Smooth muscle cell (in vitro differentiated cells): ENCODE measurements at regions not wholly inside any gene's neighbourhood (a gene's known extent, or its start where the extent isn't known, plus 50 kb on each side); places are given as distances from the start of the nearest gene placed in this dataset.

Experiments
- DNase-seq: peaks from one replicate; lab custom pipeline; 2025; ENCODE audit not compliant: unreplicated experiment; lab: John Stamatoyannopoulos, UW
- H2AFZ ChIP-seq: fragments of 200-600 bp; sonication (generic); 2 replicates; pipeline ENCODE4 v1.6.0; 2016; ENCODE audit warnings: antibody characterized with exemption, low read depth, mild to moderate bottlenecking
- H3F3A ChIP-seq: fragments of 200-600 bp; sonication (generic); 2 replicates; pipeline ENCODE4 v1.6.0; 2017; ENCODE audit warnings: antibody characterized with exemption, low read depth
- H3K27ac ChIP-seq: fragments of 200-600 bp; sonication (generic); 2 replicates; pipeline ENCODE4 v1.5.1; 2016; ENCODE audit warnings: low read depth, mild to moderate bottlenecking
- H3K27me3 ChIP-seq: fragments of 200-600 bp; sonication (generic); 2 replicates; pipeline ENCODE4 v1.6.1; 2016; ENCODE audit warnings: low read depth, mild to moderate bottlenecking
- H3K36me3 ChIP-seq: fragments of 200-600 bp; sonication (generic); 2 replicates; pipeline ENCODE4 v1.5.1; 2016; ENCODE audit warnings: low read depth
- H3K4me1 ChIP-seq: fragments of 200-600 bp; sonication (generic); 2 replicates; pipeline ENCODE4 v1.5.1; 2016; ENCODE audit warnings: low read depth
- H3K4me2 ChIP-seq: fragments of 200-600 bp; sonication (generic); 2 replicates; pipeline ENCODE4 v1.6.0; 2016; ENCODE audit warnings: mild to moderate bottlenecking
- H3K4me3 ChIP-seq: fragments of 200-600 bp; sonication (generic); 2 replicates; pipeline ENCODE4 v1.5.1; 2016; ENCODE audit warnings: mild to moderate bottlenecking
- H3K79me2 ChIP-seq: fragments of 200-600 bp; sonication (generic); 2 replicates; pipeline ENCODE4 v1.6.0; 2016; ENCODE audit warnings: low read depth, mild to moderate bottlenecking
- H3K9ac ChIP-seq: fragments of 200-600 bp; sonication (generic); 2 replicates; pipeline ENCODE4 v1.6.0; 2016; ENCODE audit warnings: low read depth
- H3K9me3 ChIP-seq: fragments of 200-600 bp; sonication (generic); replicated peaks from 2 replicates; pipeline ENCODE4 v1.5.1; 2016; ENCODE audit warnings: low read depth
- H4K20me1 ChIP-seq: fragments of 200-600 bp; sonication (generic); 2 replicates; pipeline ENCODE4 v1.6.0; 2016; ENCODE audit warnings: low read depth
- WGBS: methylation state at CpG from one replicate; pipeline ENCODE4 v1.1.7; 2016; ENCODE audit warnings: low lambda C conversion rate; 5-methylcytosine and 5-hydroxymethylcytosine counted together
- TF ChIP-seq, protein P1 (sequence below): fragments of 200-600 bp; sonication (generic); IDR thresholded peaks from 2 replicates; pipeline ENCODE4 v1.5.1; 2017; ENCODE audit warnings: borderline replicate concordance, mild to moderate bottlenecking, antibody characterized with exemption; ENCODE audit not compliant: insufficient read depth, poor library complexity, severe bottlenecking

DNA sequence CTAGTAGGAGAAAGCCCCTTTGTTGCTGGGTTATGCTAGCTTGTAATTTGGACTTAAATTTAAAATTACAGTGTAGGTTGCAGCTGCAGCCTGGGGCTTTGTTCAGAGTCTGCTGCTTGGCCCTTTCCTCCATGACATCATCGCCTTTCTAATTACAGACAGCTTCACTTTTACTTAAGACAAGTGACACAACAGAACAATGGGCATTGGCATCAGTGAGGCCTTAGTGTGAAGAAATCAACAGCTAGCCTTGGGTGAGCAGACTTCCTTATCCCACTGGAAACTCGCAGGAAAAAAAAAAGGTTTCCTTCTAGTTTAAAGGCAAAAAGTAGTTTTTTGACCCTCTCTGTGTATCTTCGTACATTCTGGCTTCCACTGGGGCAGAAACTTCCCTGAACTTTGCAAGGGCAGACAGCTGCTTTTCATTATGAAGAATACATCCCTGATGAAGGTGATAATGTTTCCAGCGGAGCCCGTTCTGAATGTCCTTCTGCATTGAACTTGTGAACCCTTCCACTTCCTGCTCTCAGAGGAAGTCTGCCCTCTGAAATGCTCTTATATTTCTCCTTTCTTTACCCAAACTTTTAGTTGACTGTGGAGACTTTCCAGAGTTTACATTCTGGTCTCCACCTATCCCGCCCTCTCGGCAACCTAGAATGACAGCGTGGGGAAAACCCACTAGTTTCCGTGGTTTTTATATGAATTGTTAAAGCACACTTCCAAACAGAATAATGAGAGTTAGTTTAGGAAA, 123.2 kb upstream of the FAM9C start:
- Histone ChIP-seq H3K9me3 (no peaks in the 10 kb centered on the region), H3K27ac (peak overlapping the region; percentile 50), H4K20me1 (no peaks in the 10 kb centered on the region), H3K27me3 (no peaks in the 10 kb centered on the region), H2AFZ (peak overlapping the region; percentile 81), H3K79me2 (no peaks in the 10 kb centered on the region), H3K9ac (peak overlapping the region; percentile 46), H3K4me2 (peak overlapping the region; percentile 28), H3K36me3 (no peaks in the 10 kb centered on the region), H3K4me1 (peaks cover 31% of the 10 kb centered on the region), H3F3A (no peaks in the 10 kb centered on the region), H3K4me3 (no peak overlapping the region)
- DNase-seq = no peak
- TF ChIP-seq, protein P1, sequence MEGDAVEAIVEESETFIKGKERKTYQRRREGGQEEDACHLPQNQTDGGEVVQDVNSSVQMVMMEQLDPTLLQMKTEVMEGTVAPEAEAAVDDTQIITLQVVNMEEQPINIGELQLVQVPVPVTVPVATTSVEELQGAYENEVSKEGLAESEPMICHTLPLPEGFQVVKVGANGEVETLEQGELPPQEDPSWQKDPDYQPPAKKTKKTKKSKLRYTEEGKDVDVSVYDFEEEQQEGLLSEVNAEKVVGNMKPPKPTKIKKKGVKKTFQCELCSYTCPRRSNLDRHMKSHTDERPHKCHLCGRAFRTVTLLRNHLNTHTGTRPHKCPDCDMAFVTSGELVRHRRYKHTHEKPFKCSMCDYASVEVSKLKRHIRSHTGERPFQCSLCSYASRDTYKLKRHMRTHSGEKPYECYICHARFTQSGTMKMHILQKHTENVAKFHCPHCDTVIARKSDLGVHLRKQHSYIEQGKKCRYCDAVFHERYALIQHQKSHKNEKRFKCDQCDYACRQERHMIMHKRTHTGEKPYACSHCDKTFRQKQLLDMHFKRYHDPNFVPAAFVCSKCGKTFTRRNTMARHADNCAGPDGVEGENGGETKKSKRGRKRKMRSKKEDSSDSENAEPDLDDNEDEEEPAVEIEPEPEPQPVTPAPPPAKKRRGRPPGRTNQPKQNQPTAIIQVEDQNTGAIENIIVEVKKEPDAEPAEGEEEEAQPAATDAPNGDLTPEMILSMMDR = no peak
- WGBS = 66% methylated on average over 9 of the region's 9 CpGs

DNA sequence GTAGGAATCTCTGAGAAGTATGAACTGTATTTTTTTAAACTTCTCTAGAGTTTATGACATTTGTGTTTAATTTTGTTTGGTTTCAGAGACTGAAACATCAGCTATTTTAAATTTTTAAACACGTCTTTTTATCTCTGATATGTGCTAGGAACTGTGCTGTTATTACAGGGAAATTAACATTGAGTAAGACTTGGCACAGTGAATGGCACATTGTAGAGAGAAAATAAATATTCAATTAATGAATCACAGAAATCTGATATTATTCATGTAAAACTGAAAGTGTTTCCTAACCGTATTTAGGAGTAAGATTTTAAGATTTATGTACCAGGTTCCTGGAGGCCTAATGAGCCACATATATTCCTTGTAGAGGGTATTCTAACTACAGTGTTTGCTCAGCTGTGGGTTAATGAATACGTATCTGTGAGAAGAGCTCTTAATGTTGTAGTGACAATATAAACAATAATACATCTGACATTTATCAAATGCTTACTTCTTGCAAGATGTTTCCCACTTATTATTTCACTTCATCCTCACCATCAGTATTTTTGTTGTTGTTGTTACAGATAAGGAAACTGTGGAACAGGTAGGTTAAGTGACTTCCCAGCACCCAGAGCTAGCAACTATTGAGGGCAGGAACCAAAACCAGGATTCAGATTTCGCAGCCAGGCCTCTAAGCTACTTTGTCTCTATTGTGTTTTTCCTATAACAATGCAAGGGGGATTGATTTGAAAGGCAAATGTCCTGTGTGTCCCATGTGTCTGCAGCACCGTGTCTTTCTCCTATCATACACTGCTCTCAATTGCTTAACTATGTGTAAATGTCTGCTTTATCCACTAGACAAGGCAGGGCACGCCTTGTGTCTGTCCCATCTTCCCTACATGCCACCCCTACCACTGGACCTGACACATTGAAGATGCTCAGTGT, 121.1 kb upstream of the FAM9C start:
- TF ChIP-seq, protein P1 = no peak
- no peaks in the 10 kb centered on the region for H4K20me1 ChIP-seq
- peak overlapping the region; percentile 46 for H3K4me2 ChIP-seq
- H3K4me3 ChIP-seq = no peak overlapping the region
- H3K36me3 ChIP-seq = no peaks in the 10 kb centered on the region
- H3K27ac ChIP-seq = no peak overlapping the region
- 75% methylated on average over 6 of the region's 6 CpGs for WGBS
- H3K27me3 ChIP-seq = no peaks in the 10 kb centered on the region
- no peaks in the 10 kb centered on the region for H3K9me3 ChIP-seq
- no peak for DNase-seq
- peak overlapping the region; percentile 63 for H2AFZ ChIP-seq
- no peaks in the 10 kb centered on the region for H3F3A ChIP-seq
- H3K9ac ChIP-seq = no peak overlapping the region
- H3K79me2 ChIP-seq = no peaks in the 10 kb centered on the region
- H3K4me1 ChIP-seq = peaks cover 31% of the 10 kb centered on the region

DNA sequence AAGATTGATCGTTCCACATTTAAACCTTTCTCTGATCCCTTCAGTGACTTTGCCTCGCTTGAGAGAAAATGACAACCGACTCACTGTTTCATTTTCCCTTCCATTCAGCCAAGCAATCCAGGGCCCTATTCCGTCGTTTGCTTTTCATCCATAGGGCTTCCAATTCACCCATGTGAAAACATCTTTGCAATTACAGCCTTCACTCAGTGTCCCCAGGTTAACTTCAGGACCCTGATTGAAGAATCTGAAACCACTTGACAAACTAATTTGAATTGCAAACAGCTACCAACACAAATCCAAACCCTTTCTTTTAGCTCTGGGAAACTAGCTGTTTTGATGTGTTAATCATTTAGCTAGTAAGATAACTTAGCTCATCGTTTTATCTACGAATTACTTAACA, 120.2 kb upstream of the FAM9C start:
- H3K9ac ChIP-seq = no peak overlapping the region
- no peaks in the 10 kb centered on the region for H3K36me3 ChIP-seq
- H3K4me1 ChIP-seq = peaks cover 31% of the 10 kb centered on the region
- H3K4me2 ChIP-seq = peak overlapping the region; percentile 46
- H3F3A ChIP-seq = no peaks in the 10 kb centered on the region
- no peaks in the 10 kb centered on the region for H4K20me1 ChIP-seq
- DNase-seq = no peak
- H3K27ac ChIP-seq = no peak overlapping the region
- no peaks in the 10 kb centered on the region for H3K9me3 ChIP-seq
- TF ChIP-seq, protein P1 = no peak
- no peaks in the 10 kb centered on the region for H3K79me2 ChIP-seq
- no peak overlapping the region for H3K4me3 ChIP-seq
- peak overlapping the region; percentile 63 for H2AFZ ChIP-seq
- WGBS = 25% methylated on average over 7 of the region's 7 CpGs
- no peaks in the 10 kb centered on the region for H3K27me3 ChIP-seq
